ENCODE measurements at regions not wholly inside any gene's neighbourhood (a gene's known extent, or its start where the extent isn't known, plus 50 kb on each side); places are given as distances from the start of the nearest gene placed in this dataset.

DNA sequence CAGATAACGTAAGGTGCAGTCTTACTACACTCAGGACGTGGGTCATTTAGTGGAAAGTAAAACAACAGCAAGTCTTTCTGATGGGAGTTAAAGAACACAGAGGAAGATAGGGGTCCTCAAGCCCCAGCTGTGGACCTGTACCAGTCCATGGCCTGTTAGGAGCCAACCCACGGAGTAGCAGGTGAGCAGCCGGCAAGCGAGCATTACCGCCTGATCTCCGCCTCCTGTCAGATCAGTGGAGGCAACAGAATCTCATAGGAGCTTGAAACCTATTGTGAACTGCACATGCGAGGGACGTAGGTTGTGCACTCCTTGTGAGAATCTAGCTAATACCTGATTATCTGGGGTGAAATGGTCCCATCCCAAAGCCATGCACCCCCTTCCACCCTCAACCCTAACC is 1180.8 kb downstream of the FSTL5 start:
- DNase-seq (ENCODE audit: low read depth in 2 of 2): no peak

DNA sequence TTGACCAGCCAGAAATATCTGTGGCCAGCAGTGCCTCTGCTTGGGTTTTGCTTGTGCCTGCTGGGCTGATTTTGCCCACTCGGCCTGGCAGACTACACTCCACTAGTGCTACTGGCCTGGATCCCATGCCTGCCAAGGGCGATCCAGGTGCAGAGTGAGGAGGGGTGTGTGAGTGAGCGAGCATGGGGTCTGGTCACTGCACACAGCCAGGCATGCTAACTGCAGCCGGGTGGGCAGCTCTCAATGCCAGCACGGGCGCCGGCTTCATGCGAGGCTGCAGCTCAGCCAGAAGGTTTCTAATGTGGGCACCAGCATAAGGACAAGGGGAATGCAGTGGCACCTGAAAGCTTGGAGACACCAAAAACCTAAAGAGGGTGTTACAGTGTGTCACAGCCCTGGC is 1161.4 kb downstream of the FSTL5 start:
- no peak for DNase-seq (ENCODE audit: low read depth in 2 of 2)

DNA sequence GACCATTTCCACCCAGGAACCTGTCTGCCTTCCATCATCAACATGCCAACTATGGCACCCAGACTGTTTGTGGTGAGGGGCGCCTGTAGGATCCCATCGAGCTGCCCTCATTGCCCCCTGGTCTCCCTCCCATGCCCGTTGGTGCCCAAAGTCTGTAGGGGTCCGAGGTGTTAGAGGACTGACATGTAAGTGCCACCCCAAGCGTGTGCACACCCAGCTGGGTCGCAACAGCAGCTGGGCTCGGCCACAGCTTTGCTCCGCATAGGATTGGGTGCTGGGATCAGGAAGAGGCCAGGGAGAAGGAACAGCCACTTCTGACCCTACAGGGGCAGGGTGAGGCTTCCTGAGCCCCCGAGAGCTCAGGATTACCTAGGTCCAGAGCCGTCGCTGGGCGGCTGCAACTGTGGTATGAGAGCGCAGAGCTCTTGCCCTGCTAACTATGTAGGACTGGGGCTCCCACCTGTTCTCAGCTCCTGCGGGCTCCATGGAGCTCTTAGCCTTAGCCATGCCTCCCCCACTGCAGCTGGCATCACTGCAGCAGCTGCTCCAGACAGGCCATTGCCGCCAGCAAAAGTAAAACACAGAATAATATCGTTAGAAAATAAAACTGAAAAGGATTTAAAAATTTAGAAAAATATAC is 1160.3 kb downstream of the FSTL5 start:
- DNase-seq (ENCODE audit: low read depth in 2 of 2): no peak

DNA sequence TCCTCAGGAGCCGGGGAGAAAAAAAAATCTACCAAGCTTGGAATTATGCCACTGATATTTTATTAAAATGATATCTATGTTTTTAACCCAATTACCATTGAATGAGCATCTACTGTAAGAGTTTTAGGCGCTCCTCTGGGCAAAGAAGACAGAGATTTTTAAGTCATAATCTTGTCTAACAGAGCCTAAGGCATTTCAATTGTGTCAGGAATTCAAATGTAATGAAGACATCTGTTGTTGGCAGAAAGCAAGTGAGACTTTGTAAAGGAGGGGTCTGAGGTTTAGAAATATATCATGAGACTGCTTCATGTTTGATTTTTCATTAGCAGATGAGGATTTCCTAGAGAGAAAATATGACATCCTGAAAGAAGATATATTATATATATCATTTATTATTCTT is 1158.1 kb downstream of the FSTL5 start:
- no peak for DNase-seq (ENCODE audit: low read depth in 2 of 2)

DNA sequence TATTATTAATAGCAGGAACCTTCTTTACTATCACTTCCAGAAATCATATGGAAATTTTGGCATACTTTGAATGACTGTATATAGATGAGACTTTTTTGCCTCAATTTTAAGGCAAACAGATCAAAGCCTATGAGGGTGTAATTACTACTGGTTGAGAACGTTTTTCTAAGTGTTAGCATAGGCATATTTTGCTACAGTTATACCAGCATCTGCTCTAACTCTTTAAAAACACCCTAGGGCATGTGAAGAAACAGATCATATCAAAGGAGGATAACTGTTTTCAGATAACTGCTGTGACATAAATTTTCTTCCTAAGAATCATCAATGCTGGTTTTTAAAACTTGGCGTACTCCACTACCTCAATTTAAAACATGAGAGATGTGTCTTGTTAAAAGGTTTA is 1155.3 kb downstream of the FSTL5 start:
- no peak for DNase-seq (ENCODE audit: low read depth in 2 of 2)

DNA sequence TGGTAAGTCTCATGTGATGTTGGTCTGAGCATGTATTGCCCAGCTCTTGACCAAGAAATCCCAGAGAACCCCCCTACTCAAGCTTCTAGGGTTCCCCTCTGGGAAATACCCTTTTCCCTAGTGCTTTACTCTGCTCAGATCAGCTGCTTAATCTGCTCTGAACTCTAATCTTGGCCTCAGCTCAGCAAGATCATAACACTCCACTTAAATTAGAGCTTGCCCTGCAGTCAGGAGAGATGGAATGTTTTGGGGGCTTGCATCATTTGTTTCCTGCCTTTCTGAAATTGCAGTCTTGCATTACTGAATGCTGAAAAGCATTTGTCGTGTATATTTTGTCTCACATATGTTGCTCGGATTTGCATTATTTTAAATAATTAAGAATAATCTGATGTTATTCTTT is 1153.6 kb downstream of the FSTL5 start:
- DNase-seq (ENCODE audit: low read depth in 2 of 2): no peak
